DLD1 (cell line): ENCODE measurements at regions not wholly inside any gene's neighbourhood (a gene's known extent, or its start where the extent isn't known, plus 50 kb on each side); places are given as distances from the start of the nearest gene placed in this dataset.

Experiments used
- in situ Hi-C: cut with HindIII; loops from 2 replicates; pipeline ENCODE4 v1.10.0; 2017; ENCODE audit warnings: low sequenced_read_pairs

DNA sequence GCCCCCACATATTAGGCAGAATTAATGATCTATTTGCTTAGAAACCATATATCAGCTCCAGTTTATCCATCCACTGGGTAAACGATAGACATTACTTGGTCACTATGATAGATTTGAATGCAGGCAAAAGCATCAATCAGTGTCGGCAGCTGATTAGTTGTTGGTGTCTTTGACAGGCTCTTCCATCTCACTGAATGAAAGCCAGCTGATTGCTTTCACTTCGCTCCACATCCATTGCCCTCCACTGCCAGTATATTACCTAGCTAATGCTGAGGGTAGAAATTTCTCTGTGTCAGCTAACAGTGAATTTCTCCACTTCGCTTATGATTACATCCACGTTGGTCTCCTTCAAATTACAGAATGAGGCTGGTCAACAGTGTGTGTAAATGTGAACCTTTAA, 821.3 kb upstream of the TYRP1 start:
- in situ Hi-C loops = no loop called here

DNA sequence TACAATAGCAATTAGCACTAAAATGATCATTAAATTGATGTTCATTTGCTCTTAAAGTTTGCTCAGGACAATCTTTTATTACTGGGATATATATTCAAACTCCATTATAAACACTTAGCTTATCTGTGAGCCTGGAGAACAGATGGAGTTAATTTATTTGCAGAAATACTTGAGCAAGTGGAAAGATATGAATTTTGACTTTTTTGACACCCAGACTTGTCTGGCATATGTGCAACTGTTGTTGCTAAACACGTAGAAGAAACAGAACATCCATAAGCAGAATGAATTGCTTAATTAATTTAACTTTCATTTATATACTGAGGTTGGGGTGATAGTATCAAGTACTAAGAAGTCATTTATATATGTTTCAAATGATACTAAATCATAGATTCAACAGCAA, 820.7 kb upstream of the TYRP1 start:
- in situ Hi-C loops = no loop called here

DNA sequence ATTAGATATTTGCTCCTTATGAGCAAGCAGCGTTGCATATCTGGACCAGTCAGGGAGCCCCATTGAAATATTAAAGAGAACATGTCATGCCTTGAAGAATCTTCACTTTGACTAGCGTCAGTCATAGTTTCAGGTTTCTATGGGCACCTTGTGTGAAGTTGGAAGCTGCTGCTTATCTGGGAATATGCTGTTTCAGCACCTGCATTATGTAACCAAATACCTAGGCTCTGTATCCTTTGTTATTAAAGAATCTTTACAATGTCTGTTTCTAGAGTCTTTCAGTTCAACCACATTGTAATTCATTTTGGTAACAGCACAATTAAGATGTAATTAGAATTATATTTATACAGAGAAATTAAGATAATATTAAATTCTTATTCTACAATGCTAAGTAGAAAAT, 818.8 kb upstream of the TYRP1 start:
- in situ Hi-C loops = no loop called here

- in situ Hi-C loops = no loop called here
Observed at GRCh38 chr9:11892401-11892800, 800.8 kb upstream of the TYRP1 start.

GRCh38 chr9:11893331-11893730, 799.9 kb upstream of the TYRP1 start:
- in situ Hi-C loops = no loop called here

- in situ Hi-C loops = no loop called here
Observed at GRCh38 chr9:11894136-11894535, 799.0 kb upstream of the TYRP1 start.

GRCh38 chr9:11902610-11903009, 790.6 kb upstream of the TYRP1 start:
- in situ Hi-C loops = no loop called here

DNA sequence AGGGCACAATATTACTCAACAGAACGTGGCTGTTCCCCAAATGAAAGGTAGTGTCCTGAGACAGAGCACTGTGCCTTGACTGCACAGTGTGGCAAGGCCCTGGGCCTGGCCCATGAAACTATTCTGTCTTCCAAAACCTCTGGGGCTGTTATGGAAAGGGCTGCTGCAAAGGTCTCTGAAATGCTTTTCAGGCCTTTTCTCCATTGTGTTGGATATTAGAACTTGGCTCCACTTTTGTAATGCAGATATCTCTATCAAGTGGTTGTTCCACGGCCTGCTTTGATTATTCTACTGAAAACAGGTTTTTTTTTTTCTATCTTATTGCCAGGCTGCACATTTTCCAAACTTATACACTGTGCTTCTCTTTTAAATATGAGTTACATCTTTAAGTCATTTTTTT, 777.5 kb upstream of the TYRP1 start:
- in situ Hi-C loops = no loop called here

DNA sequence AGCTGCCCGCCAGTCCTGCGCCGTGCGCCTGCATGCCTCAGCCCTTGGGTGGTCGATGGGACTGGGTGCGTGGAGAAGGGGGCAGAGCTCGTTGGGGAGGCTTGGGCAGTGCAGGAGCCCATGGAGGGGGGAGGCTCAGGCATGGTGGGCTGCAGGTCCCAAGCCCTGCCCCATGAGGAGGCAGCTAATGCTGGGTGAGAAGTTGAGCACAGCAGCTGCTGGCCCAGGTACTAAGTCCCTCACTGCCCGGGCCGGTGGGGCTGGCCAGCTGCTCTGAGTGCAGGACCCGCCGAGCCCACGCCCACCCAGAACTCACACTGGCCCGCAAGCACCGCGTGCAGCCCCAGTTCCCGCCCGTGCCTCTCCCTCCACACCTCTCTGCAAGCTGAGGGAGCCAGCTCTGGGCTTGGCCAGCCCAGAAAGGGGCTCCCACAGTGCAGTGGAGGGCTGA, 764.3 kb upstream of the TYRP1 start:
- in situ Hi-C loops = no loop called here

DNA sequence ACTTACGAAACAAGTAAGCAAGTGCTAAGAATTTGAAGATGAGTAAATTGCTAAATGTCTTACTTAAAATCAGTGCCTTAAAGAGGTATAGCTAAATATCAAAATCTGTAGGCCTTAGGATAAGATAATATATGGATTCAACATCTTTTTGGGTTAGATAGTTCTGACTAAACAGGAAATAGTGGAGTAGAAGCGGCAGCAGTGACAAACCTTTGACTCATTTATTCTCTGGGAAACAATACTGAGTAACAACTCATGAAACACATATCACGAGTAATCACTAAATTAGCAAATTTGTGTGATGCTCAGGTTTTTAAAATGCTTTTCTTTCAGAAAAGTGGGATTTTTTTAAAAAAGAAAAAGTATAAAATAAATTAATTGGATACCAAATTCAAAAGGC, 762.1 kb upstream of the TYRP1 start:
- in situ Hi-C loops = no loop called here

DNA sequence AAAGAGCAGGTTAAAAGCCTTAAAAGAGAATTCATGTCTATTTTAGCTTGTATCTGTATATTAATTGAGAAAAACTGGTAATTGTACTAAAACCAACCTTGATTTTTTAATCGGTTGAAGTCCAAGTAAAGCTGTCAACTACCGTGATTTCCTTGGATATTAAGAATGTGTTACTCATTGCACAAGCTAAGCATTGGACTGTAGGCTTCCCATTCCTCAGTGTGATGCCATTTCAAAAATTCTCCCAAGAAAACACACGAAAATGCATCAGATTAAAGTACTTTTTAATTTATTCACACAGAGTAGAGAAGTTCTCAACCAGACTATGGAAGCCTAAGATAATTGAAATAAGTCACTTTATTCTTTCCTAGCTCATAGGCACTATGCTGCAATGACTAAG, 761.4 kb upstream of the TYRP1 start:
- in situ Hi-C loops = no loop called here

DNA sequence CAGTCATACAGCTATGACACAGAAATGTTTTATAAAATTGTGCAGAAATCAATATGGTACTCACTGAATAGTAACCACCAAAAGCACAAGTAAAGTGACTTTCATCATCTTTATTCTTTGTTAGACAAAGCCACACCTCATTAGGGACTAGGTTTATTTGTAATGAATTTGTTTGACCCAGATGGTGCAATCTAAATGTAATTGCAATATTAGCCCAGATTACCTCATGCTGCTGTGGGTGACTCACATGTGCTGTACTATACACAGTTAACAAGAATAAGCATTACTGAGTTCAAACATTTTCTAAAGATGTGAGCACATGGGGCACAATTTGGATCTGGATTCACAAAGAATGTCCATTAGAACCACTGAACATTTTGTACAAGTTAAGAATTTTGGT, 759.3 kb upstream of the TYRP1 start:
- in situ Hi-C loops = no loop called here

GRCh38 chr9:11946531-11946930, 746.7 kb upstream of the TYRP1 start:
- in situ Hi-C loops = no loop called here

DNA sequence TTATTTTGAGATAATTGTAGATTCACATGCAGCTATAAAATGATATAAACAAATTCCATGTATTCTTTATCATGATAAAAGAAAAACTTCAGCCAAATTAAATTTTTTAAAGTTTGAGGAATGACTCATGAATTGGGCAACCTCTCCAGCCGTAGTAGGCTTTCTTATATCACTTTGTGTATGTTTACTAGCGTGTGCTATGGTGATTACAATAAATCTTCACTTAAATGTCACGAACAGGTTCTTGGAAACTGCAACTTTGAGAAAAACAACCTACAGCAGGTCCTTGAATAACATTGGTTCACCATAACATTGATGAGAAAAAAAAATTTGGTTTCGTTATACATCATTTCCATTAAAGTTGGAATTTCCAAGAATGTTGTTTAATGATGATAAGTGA, 730.9 kb upstream of the TYRP1 start:
- in situ Hi-C loops = no loop called here

DNA sequence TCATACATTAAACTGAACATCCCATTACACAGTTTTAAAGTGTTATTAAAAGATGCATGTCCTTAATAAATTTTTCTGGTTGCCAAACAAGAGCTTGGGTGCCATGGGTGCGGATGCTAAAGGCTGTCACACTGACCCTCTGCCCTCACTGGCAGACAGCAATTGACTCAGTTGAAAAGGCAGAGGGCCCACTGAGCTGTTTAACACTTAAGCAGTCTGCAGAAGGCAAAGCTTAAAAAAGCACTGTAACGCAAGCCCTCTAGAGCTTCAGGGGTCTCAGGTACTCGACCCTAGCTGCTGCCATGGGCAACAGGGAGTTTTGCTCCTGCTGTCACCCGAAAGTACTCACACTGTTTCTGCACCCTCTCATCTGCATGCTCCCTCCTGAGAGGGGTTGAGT, 726.4 kb upstream of the TYRP1 start:
- in situ Hi-C loops = no loop called here

DNA sequence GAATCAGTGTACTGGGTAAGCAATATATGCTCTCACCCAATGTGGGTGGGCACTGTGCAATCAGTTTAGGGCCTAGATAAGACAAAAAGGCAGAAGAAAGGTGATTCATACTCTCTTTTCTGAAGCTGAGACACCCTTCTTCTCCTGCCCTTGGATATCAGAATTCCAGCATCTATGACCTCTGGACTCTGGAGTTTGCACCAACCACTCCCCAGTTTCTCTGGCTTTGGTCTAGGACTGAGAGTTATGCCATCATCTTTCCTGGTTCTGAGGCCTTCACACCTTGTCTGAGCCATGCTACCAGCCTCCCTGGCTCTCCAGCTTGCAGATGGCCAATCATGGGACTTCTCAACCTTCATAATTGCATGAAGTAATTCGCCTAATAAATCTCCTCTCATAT, 724.6 kb upstream of the TYRP1 start:
- in situ Hi-C loops = no loop called here

GRCh38 chr9:11973011-11973410, 720.2 kb upstream of the TYRP1 start:
- in situ Hi-C loops = no loop called here

DNA sequence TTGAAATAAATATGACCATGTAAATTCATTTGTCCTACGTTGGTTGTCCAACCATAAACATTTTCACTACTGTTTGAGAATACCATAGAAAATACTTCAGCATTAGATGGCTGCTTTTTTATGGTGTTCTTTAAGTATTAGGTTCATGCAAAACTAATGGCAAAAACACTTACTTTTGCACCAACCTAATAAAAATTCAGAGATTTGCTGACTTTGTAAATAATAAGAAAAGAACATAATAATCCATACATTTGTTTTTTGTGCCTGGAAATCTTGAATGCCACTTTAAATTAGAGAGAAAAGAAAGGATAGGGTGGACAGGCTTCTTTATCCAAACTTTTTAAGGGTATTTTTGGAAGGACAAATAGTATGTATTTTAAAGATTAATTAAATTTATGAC, 719.7 kb upstream of the TYRP1 start:
- in situ Hi-C loops = no loop called here

GRCh38 chr9:11992866-11993265, 700.3 kb upstream of the TYRP1 start:
- in situ Hi-C loops = no loop called here

GRCh38 chr9:12014488-12014887, 678.7 kb upstream of the TYRP1 start:
- in situ Hi-C loops = no loop called here

- in situ Hi-C loops = no loop called here
Observed at GRCh38 chr9:12054235-12054634, 639.0 kb upstream of the TYRP1 start.

DNA sequence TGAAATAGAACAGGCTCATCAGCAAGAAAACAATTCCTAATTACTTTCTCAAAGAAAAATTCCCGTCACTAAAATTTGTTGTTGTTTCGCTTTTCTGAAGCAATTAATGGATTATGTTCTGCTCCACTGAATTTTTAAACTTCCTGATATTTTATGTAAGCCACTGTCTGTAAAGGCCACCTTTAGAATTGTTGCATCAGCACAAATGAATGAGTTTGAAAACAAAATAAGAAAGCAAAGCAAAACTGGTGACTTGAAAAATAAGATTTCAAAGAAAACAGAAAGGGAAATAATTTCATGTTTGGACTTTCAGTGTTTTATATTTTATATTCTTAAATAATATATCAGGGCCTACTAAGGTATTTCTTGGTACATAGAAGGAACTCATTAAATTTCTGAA, 636.3 kb upstream of the TYRP1 start:
- in situ Hi-C loops = no loop called here

DNA sequence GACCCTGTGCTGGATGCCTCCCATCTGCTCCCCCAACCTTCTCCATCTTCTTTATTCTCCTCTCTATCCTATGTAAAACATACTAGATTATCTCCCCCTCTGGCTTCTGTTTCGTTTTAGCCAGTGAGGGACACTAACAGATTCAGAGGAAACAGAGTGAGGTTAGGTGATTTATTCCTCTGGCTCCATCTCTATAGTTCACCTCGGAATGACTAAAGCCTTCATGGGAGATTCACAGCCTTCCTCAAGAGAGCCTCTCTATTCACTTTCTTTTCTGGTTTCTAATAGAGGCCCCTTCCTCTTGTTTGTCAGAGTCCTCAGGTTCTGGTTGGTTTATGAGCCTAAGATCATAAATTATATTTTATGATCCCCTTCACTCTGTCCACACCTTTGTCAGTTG, 633.1 kb upstream of the TYRP1 start:
- in situ Hi-C loops = no loop called here

- in situ Hi-C loops = no loop called here
Observed at GRCh38 chr9:12060811-12061210, 632.4 kb upstream of the TYRP1 start.
